ENCODE measurements at regions not wholly inside any gene's neighbourhood (a gene's known extent, or its start where the extent isn't known, plus 50 kb on each side); places are given as distances from the start of the nearest gene placed in this dataset.

- TF ChIP-seq EZH2phosphoT487 (IDR thresholded peaks at IDR 0.05; ENCODE audit: insufficient read depth, low read depth) (no peak), EZH2 (IDR thresholded peaks at IDR 0.05; ENCODE audit: insufficient read depth, poor library complexity, severe bottlenecking) (no peak)
Observed at GRCh38 chr6:121533321-121533841, 97.9 kb downstream of the GJA1 start.
